ENCODE measurements at regions not wholly inside any gene's neighbourhood (a gene's known extent, or its start where the extent isn't known, plus 50 kb on each side); places are given as distances from the start of the nearest gene placed in this dataset.

GRCh38 chr6:167696296-167696695 lies 130.4 kb upstream of the AFDN start:
- DNase-seq (ENCODE audit: low read depth) = no peak
- H3K4me3 ChIP-seq (ENCODE audit: control insufficient read depth, low read depth, low read length) = no peak overlapping the region
- TF ChIP-seq, protein P1, sequence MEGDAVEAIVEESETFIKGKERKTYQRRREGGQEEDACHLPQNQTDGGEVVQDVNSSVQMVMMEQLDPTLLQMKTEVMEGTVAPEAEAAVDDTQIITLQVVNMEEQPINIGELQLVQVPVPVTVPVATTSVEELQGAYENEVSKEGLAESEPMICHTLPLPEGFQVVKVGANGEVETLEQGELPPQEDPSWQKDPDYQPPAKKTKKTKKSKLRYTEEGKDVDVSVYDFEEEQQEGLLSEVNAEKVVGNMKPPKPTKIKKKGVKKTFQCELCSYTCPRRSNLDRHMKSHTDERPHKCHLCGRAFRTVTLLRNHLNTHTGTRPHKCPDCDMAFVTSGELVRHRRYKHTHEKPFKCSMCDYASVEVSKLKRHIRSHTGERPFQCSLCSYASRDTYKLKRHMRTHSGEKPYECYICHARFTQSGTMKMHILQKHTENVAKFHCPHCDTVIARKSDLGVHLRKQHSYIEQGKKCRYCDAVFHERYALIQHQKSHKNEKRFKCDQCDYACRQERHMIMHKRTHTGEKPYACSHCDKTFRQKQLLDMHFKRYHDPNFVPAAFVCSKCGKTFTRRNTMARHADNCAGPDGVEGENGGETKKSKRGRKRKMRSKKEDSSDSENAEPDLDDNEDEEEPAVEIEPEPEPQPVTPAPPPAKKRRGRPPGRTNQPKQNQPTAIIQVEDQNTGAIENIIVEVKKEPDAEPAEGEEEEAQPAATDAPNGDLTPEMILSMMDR (conservative IDR thresholded peaks at IDR 0.05; ENCODE audit: control insufficient read depth, insufficient read depth, low read depth, low read length) = no peak

DNA sequence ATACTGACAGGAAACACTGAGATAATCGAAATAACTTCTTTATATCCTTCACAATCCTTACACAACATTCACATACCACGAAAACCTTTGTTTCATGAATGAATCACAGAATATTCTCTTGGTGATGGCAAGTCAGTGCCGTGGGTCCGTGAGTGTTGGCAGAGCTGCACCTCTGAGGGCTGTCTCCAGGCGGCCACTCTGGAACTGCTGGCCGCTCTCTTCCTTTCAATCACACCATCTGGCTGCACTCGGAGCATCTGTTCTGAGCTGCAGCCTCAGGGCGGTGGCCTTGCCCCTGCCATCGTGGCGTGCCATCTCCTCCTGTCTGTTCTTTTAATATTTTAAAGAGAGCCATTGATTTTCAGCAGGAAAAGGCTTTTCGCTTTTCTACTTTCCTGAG lies 129.4 kb upstream of the AFDN start:
- DNase-seq (ENCODE audit: low read depth) = no peak
- H3K4me3 ChIP-seq (ENCODE audit: control insufficient read depth, low read depth, low read length) = no peak overlapping the region
- TF ChIP-seq, protein P1 (conservative IDR thresholded peaks at IDR 0.05; ENCODE audit: control insufficient read depth, insufficient read depth, low read depth, low read length) = no peak

- no peak overlapping the region for H3K4me3 ChIP-seq (ENCODE audit: control insufficient read depth, low read depth, low read length)
- TF ChIP-seq, protein P1 (conservative IDR thresholded peaks at IDR 0.05; ENCODE audit: control insufficient read depth, insufficient read depth, low read depth, low read length) = no peak
Observed at GRCh38 chr6:167698540-167698939, 128.2 kb upstream of the AFDN start.

DNA sequence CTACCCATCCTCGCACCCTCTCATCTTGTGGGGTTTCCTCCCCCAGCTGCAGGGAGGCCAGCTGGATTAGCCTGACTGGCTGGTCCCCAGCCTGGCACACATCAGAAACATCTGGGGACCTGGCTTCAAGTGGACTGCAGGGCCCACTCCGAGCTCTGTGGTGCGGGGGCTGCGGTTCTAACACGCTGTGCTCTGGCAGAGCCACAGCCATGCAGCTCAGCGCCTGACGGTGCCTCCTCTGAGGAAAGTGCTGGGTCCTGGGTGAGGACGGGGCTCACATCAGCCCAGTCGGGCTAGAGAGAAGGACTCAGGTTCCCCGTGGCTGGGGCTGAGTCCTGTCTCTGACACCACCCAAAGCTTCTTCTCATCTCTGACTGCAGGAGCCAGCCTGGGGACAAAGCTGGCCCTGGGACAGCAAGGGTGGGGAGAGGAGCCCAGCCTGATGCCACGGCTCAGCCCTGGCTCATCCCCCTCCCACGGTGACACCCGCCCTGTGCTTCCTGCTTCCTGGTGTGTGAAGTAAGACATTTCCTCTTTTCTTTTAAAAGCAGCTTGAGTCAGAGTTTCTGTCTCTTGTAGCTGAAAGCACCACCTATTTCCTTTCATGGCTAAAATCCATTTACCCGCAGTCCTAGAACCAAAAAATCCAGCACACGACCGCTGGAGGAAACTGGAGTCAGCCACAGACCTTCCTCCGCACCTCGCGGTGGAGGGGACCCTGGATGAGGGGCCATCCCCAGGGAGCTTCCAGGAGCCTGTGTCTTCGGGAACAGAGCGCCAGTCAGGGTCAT lies 127.4 kb upstream of the AFDN start:
- peak; percentile 3 for DNase-seq (ENCODE audit: low read depth)
- TF ChIP-seq, protein P1 (conservative IDR thresholded peaks at IDR 0.05; ENCODE audit: control insufficient read depth, insufficient read depth, low read depth, low read length) = no peak
- H3K4me3 ChIP-seq (ENCODE audit: control insufficient read depth, low read depth, low read length) = no peak overlapping the region

More at GRCh38 chr6:167698540-167698939, 128.2 kb upstream of the AFDN start:
- no peak for DNase-seq (ENCODE audit: low read depth)

- H3K4me3 ChIP-seq (ENCODE audit: control insufficient read depth, low read depth, low read length) = no peak overlapping the region
- TF ChIP-seq, protein P1 (conservative IDR thresholded peaks at IDR 0.05; ENCODE audit: control insufficient read depth, insufficient read depth, low read depth, low read length) = no peak
- no peak for DNase-seq (ENCODE audit: low read depth)
Observed at GRCh38 chr6:167700199-167700598, 126.5 kb upstream of the AFDN start.

GRCh38 chr6:167701010-167701409 lies 125.7 kb upstream of the AFDN start:
- TF ChIP-seq, protein P1 (conservative IDR thresholded peaks at IDR 0.05; ENCODE audit: control insufficient read depth, insufficient read depth, low read depth, low read length) = no peak
- H3K4me3 ChIP-seq (ENCODE audit: control insufficient read depth, low read depth, low read length) = no peak overlapping the region
- no peak for DNase-seq (ENCODE audit: low read depth)

All from fibroblast of mammary gland (primary cell).